Endothelial cell of umbilical vein (primary cell): ENCODE measurements at regions not wholly inside any gene's neighbourhood (a gene's known extent, or its start where the extent isn't known, plus 50 kb on each side); places are given as distances from the start of the nearest gene placed in this dataset.

Experiments used
- BruUV-seq: library from RNA; stranded (reverse); fragments of 400-500 nt; replicated peaks from 2 replicates; lab custom pipeline; 2021; lab: Mats Ljungman, UMichigan
- CTCF ChIA-PET: fragments of 300-600, 350-600 bp; sonication (Branson Sonifier 250); formaldehyde crosslinking; loops from one replicate; lab custom pipeline; 2021; ENCODE audit warnings: antibody characterized with exemption, inconsistent platforms; lab: Charles Lee
- POLR2A ChIA-PET: fragments of 300-600, 350-600 bp; sonication (Branson Sonifier 250); formaldehyde crosslinking; loops from one replicate; lab custom pipeline; 2021; ENCODE audit warnings: antibody characterized with exemption, inconsistent platforms; lab: Charles Lee
- DNase-seq: peaks from one replicate; pipeline ENCODE4 v3.0.0-alpha.2; 2011; ENCODE audit warnings: low read depth, low spot score
- FAIRE-seq: peaks from 2 replicates; lab custom pipeline; 2011; peaks lifted over from hg19 to GRCh38; lab: Jason Lieb, UNC
- H2AFZ ChIP-seq: 2 replicates; pipeline ENCODE4 v1.6.0; 2012; ENCODE audit warnings: low read depth, low read length, control low read depth, inconsistent platforms
- H3K27ac ChIP-seq: 2 replicates; pipeline ENCODE4 v1.5.1; 2011; ENCODE audit warnings: low read depth, mild to moderate bottlenecking, control low read depth, low read length, moderate library complexity; ENCODE audit not compliant: insufficient read depth
- H3K27me3 ChIP-seq, 2 experiments: 2 replicates each; pipeline versions ENCODE4 v1.6.0 to v1.6.1; 2011; ENCODE audit warnings: low read length in 2 of 2, mixed read lengths in 1 of 2; ENCODE audit not compliant: control insufficient read depth in 2 of 2, insufficient read depth in 2 of 2
- H3K36me3 ChIP-seq, 2 experiments: 2 replicates in 1 of 2; 3 replicates in 1 of 2; pipeline ENCODE4 v1.5.1; 2011; ENCODE audit warnings: low read length in 2 of 2, mild to moderate bottlenecking in 1 of 2, moderate library complexity in 1 of 2; ENCODE audit not compliant: control insufficient read depth in 2 of 2, insufficient read depth in 2 of 2; ENCODE audit errors: extremely low read depth in 1 of 2
- H3K4me1 ChIP-seq: 3 replicates; pipeline ENCODE4 v1.5.1; 2011; ENCODE audit warnings: mild to moderate bottlenecking, low read length; ENCODE audit not compliant: control insufficient read depth, insufficient read depth; ENCODE audit errors: extremely low read depth
- H3K4me2 ChIP-seq: 2 replicates; pipeline ENCODE4 v1.6.1; 2011; ENCODE audit warnings: low read length, control low read depth, mixed read lengths; ENCODE audit not compliant: insufficient read depth
- H3K4me3 ChIP-seq, 3 experiments: fragments of 200-600 bp in 1 of 3; sonication (generic), shearing (Covaris generic) in 1 of 3; replicated peaks in 1 of 3; 2 replicates each; pipeline ENCODE4 v1.5.1; 2011 to 2016; ENCODE audit warnings: control low read depth in 3 of 3, low read length in 3 of 3, mild to moderate bottlenecking in 2 of 3, inconsistent platforms in 1 of 3, low read depth in 1 of 3, moderate library complexity in 1 of 3; ENCODE audit not compliant: insufficient read depth in 1 of 3
- H3K79me2 ChIP-seq: 2 replicates; pipeline ENCODE4 v1.6.0; 2012; ENCODE audit warnings: low read length, inconsistent platforms; ENCODE audit not compliant: control insufficient read depth, insufficient read depth
- H3K9ac ChIP-seq: replicated peaks from 2 replicates; pipeline ENCODE3; 2011; ENCODE audit warnings: low read length, control low read depth; ENCODE audit not compliant: insufficient read depth; ENCODE audit errors: extremely low read depth
- H3K9me1 ChIP-seq: replicated peaks from 3 replicates; pipeline ENCODE4 v1.6.0; 2011; ENCODE audit warnings: mild to moderate bottlenecking, low read length; ENCODE audit not compliant: control insufficient read depth, insufficient read depth; ENCODE audit errors: extremely low read depth
- H3K9me3 ChIP-seq: replicated peaks from 2 replicates; pipeline ENCODE4 v1.5.1; 2012; ENCODE audit warnings: low read length, inconsistent platforms; ENCODE audit not compliant: control insufficient read depth, insufficient read depth
- H4K20me1 ChIP-seq: replicated peaks from 2 replicates; pipeline ENCODE3; 2011; ENCODE audit warnings: mild to moderate bottlenecking, low read length; ENCODE audit not compliant: control insufficient read depth, insufficient read depth; ENCODE audit errors: extremely low read depth
- EZH2 ChIP-seq: IDR thresholded peaks from 2 replicates; pipeline ENCODE4 v1.6.1; 2012; ENCODE audit warnings: borderline replicate concordance, low read depth, mild to moderate bottlenecking, moderate library complexity, low read length, inconsistent platforms; ENCODE audit not compliant: severe bottlenecking
- FOS ChIP-seq: IDR thresholded peaks from 2 replicates; pipeline ENCODE4 v1.6.1; 2011; ENCODE audit warnings: mild to moderate bottlenecking, low read length, moderate library complexity, borderline replicate concordance; ENCODE audit not compliant: insufficient read depth
- GATA2 ChIP-seq: IDR thresholded peaks from 2 replicates; pipeline ENCODE4 v1.7.0; 2011; ENCODE audit warnings: low read depth, mild to moderate bottlenecking, moderate library complexity, mixed read lengths, low read length; ENCODE audit not compliant: insufficient read length, insufficient read depth
- JUN ChIP-seq: IDR thresholded peaks from 2 replicates; pipeline ENCODE4 v1.6.1; 2011; ENCODE audit warnings: borderline replicate concordance, low read depth; ENCODE audit not compliant: insufficient read length, insufficient read depth
- MAX ChIP-seq: IDR thresholded peaks from 2 replicates; pipeline ENCODE4 v1.6.1; 2011; ENCODE audit not compliant: insufficient read depth, insufficient read length
- MYC ChIP-seq: IDR thresholded peaks from one replicate; pipeline ENCODE4 v1.6.1; 2011; ENCODE audit warnings: mild to moderate bottlenecking, low read depth, low read length
- POLR2A ChIP-seq: IDR thresholded peaks from 2 replicates; pipeline ENCODE4 v1.6.1; 2012; ENCODE audit warnings: low read depth, mild to moderate bottlenecking, control low read depth, low read length
- POLR2AphosphoS5 ChIP-seq: IDR thresholded peaks from 2 replicates; pipeline ENCODE4 v1.6.1; 2012; ENCODE audit warnings: low read depth, mild to moderate bottlenecking, control low read depth, low read length, moderate library complexity; ENCODE audit not compliant: insufficient read depth
- dilution Hi-C: fragments of 300-500 bp; cut with MboI; formaldehyde crosslinking; loops from one replicate; pipeline ENCODE4 v1.15.0; 2019; ENCODE audit warnings: low sequenced_read_pairs; ENCODE audit not compliant: extremely low pct_ligation_motif_present
- intact Hi-C: fragments of 100-400 bp; cut with micrococcal nuclease; formaldehyde crosslinking; loops from one replicate; pipeline ENCODE4 v1.10.0; 2022
- TF ChIP-seq, protein P1 (sequence below), 2 donors: IDR thresholded peaks; 1 replicate in 1 of 2; 2 replicates in 1 of 2; pipeline ENCODE4 v1.5.1; 2011; ENCODE audit warnings: low read length in 2 of 2, mild to moderate bottlenecking in 2 of 2, moderate library complexity in 2 of 2, control low read depth in 1 of 2, inconsistent platforms in 1 of 2, low read depth in 1 of 2; ENCODE audit not compliant: insufficient read depth in 1 of 2; ENCODE audit errors: extremely low read depth in 1 of 2

DNA sequence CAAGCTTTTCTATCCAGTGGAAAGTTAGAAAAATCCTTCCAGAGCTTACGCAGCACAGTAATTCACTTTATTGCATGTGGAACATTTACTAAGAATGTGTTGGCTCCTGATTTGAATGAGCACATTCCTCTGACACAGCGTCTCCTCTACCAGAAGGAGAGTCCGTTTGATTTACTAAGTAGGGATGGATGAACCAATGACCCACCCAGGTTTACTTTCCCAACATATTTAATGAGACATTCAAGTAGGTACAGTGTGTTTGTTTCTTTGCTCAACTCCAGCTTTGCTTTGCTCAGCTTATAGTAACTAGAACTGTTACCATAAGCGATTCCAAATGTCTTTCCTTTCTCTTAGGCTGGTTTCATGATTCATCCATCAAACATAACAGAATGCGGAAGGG is 161.7 kb downstream of the SMARCA1 start:
- ChIA-PET CTCF (no interaction called here), POLR2A (no interaction called here)
- dilution Hi-C loops (no loop called here), intact Hi-C loops (loop anchor here (2.0 kb wide), 1 partner anchor 545 kb away; no protein-coding TSS in a partner anchor)
- no peak overlapping the region for H3K27ac ChIP-seq
- H3K27me3 ChIP-seq: no peaks in the 10 kb centered on the region
- no peaks in the 10 kb centered on the region for H3K9me3 ChIP-seq
- FAIRE-seq (no peak), DNase-seq (no peak)
- H3K36me3 ChIP-seq: no peaks in the 10 kb centered on the region
- no peak overlapping the region for H3K4me3 ChIP-seq
- H3K9ac ChIP-seq: no peak overlapping the region
- H2AFZ ChIP-seq: no peak overlapping the region
- no peak overlapping the region for H3K4me2 ChIP-seq
- no peaks in the 10 kb centered on the region for H3K79me2 ChIP-seq
- no TSS peak for BruUV-seq
- H3K4me1 ChIP-seq: no peaks in the 10 kb centered on the region
- TF ChIP-seq, protein P1, sequence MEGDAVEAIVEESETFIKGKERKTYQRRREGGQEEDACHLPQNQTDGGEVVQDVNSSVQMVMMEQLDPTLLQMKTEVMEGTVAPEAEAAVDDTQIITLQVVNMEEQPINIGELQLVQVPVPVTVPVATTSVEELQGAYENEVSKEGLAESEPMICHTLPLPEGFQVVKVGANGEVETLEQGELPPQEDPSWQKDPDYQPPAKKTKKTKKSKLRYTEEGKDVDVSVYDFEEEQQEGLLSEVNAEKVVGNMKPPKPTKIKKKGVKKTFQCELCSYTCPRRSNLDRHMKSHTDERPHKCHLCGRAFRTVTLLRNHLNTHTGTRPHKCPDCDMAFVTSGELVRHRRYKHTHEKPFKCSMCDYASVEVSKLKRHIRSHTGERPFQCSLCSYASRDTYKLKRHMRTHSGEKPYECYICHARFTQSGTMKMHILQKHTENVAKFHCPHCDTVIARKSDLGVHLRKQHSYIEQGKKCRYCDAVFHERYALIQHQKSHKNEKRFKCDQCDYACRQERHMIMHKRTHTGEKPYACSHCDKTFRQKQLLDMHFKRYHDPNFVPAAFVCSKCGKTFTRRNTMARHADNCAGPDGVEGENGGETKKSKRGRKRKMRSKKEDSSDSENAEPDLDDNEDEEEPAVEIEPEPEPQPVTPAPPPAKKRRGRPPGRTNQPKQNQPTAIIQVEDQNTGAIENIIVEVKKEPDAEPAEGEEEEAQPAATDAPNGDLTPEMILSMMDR (IDR thresholded peaks at IDR 0.05; ENCODE audit: extremely low read depth in 1 of 2, insufficient read depth in 1 of 2, low read depth in 1 of 2, low read length in 2 of 2): no peak
- TF ChIP-seq EZH2: no peak
- no peak for TF ChIP-seq POLR2A
- TF ChIP-seq MYC: no peak
- no peak for TF ChIP-seq MAX
- TF ChIP-seq FOS: no peak
- TF ChIP-seq JUN: no peak
- TF ChIP-seq POLR2AphosphoS5: no peak
- no peak for TF ChIP-seq GATA2
- H4K20me1 ChIP-seq: no peaks in the 10 kb centered on the region
- H3K9me1 ChIP-seq: no peaks in the 10 kb centered on the region
